GM23338 (cell line): ENCODE measurements at regions not wholly inside any gene's neighbourhood (a gene's known extent, or its start where the extent isn't known, plus 50 kb on each side); places are given as distances from the start of the nearest gene placed in this dataset.

Experiments used
- ATAC-seq: fragments of 200-7000 bp; cut with Tn5 transposase; 3 replicates; pipeline ENCODE4 v1.9.1; 2020
- DNase-seq: peaks from one replicate; pipeline ENCODE4 v3.0.0-alpha.2; 2015; ENCODE audit warnings: low spot score
- H2AFZ ChIP-seq: fragments of 200-600 bp; sonication (generic); 2 replicates; pipeline ENCODE4 v1.8.0; 2016; ENCODE audit warnings: antibody characterized with exemption, mild to moderate bottlenecking, moderate library complexity
- H3F3A ChIP-seq: fragments of 200-600 bp; sonication (generic); replicated peaks from 2 replicates; pipeline ENCODE4 v1.8.0; 2017; ENCODE audit warnings: antibody characterized with exemption, mixed run types, low read depth
- H3K27ac ChIP-seq: fragments of 200-600 bp; sonication (generic); 2 replicates; pipeline ENCODE4 v1.6.1; 2016; ENCODE audit warnings: low read depth
- H3K27me3 ChIP-seq: fragments of 200-600 bp; sonication (generic); 2 replicates; pipeline ENCODE4 v1.8.0; 2016; ENCODE audit warnings: mild to moderate bottlenecking, mixed run types, moderate library complexity; ENCODE audit not compliant: insufficient read depth
- H3K36me3 ChIP-seq: fragments of 200-600 bp; sonication (generic); 2 replicates; pipeline ENCODE4 v1.8.0; 2016; ENCODE audit warnings: mild to moderate bottlenecking; ENCODE audit not compliant: insufficient read depth
- H3K4me1 ChIP-seq: fragments of 200-600 bp; sonication (generic); 2 replicates; pipeline ENCODE4 v1.8.0; 2016; ENCODE audit warnings: mild to moderate bottlenecking, moderate library complexity; ENCODE audit not compliant: insufficient read depth
- H3K4me2 ChIP-seq: fragments of 200-600 bp; sonication (generic); 2 replicates; pipeline ENCODE4 v1.7.1; 2017; ENCODE audit warnings: mixed run types
- H3K4me3 ChIP-seq: fragments of 200-600 bp; sonication (generic); 2 replicates; pipeline ENCODE4 v1.6.1; 2016; ENCODE audit warnings: mixed run types
- H3K79me2 ChIP-seq: fragments of 200-600 bp; sonication (generic); replicated peaks from 2 replicates; pipeline ENCODE4 v1.8.0; 2017; ENCODE audit warnings: mild to moderate bottlenecking; ENCODE audit not compliant: insufficient read depth
- H3K9me2 ChIP-seq: fragments of 200-600 bp; sonication (generic); 2 replicates; pipeline ENCODE4 v1.8.0; 2017; ENCODE audit not compliant: insufficient read depth
- H4K20me1 ChIP-seq: fragments of 200-600 bp; sonication (generic); replicated peaks from 2 replicates; pipeline ENCODE4 v1.8.0; 2017; ENCODE audit warnings: mild to moderate bottlenecking; ENCODE audit not compliant: insufficient read depth
- H3K27ac Mint-ChIP-seq: 2 replicates; pipeline ENCODE4 v1.8.0; 2020; ENCODE audit warnings: inconsistent platforms, mild to moderate bottlenecking, moderate library complexity, mixed read lengths
- H3K27me3 Mint-ChIP-seq: 3 replicates; pipeline ENCODE4 v1.8.0; 2022; ENCODE audit warnings: low read depth, mild to moderate bottlenecking, moderate library complexity, mixed read lengths, inconsistent platforms; ENCODE audit not compliant: insufficient read depth, poor library complexity
- H3K36me3 Mint-ChIP-seq: 3 replicates; pipeline ENCODE4 v1.8.0; 2021; ENCODE audit warnings: low read depth, mild to moderate bottlenecking, inconsistent platforms, moderate library complexity, mixed read lengths
- H3K4me1 Mint-ChIP-seq: 3 replicates; pipeline ENCODE4 v1.8.0; 2020; ENCODE audit warnings: mild to moderate bottlenecking, inconsistent platforms, mixed read lengths
- H3K4me3 Mint-ChIP-seq: 3 replicates; pipeline ENCODE4 v1.8.0; 2021; ENCODE audit warnings: moderate library complexity, mild to moderate bottlenecking, inconsistent platforms, mixed read lengths
- H3K9me3 Mint-ChIP-seq: 3 replicates; pipeline ENCODE4 v1.8.0; 2020; ENCODE audit warnings: moderate library complexity, mild to moderate bottlenecking, inconsistent platforms, mixed read lengths
- CREB1 ChIP-seq: fragments of 250-450 bp; sonication (Bioruptor Pico); IDR thresholded peaks from 2 replicates; pipeline ENCODE4 v1.5.0; 2020; ENCODE audit warnings: low read depth, mild to moderate bottlenecking, moderate library complexity
- EZH2 ChIP-seq: fragments of 200-600 bp; sonication (generic); IDR thresholded peaks from one replicate; pipeline ENCODE4 v1.8.0; 2017; ENCODE audit warnings: antibody characterized with exemption, mild to moderate bottlenecking, low read depth; ENCODE audit not compliant: unreplicated experiment
- EZH2phosphoT487 ChIP-seq: fragments of 200-600 bp; sonication (generic); IDR thresholded peaks from one replicate; pipeline ENCODE4 v1.8.1; 2018; ENCODE audit warnings: antibody characterized with exemption; ENCODE audit not compliant: unreplicated experiment
- JUNB ChIP-seq: IDR thresholded peaks from one replicate; pipeline ENCODE4 v1.6.1; 2016; ENCODE audit warnings: antibody characterized with exemption; ENCODE audit not compliant: unreplicated experiment
- NANOG ChIP-seq: IDR thresholded peaks from 2 replicates; pipeline ENCODE4 v1.6.1; 2016; ENCODE audit warnings: antibody characterized with exemption, borderline replicate concordance
- POLR2AphosphoS5 ChIP-seq: IDR thresholded peaks from 2 replicates; pipeline ENCODE4 v1.6.1; 2016; ENCODE audit warnings: antibody characterized with exemption, low read depth
- STAT1 ChIP-seq: IDR thresholded peaks from one replicate; pipeline ENCODE4 v1.6.1; 2016; ENCODE audit warnings: antibody characterized with exemption; ENCODE audit not compliant: unreplicated experiment
- ZNF114 ChIP-seq: fragments of 250-450 bp; sonication (Bioruptor Pico); IDR thresholded peaks from 2 replicates; pipeline ENCODE4 v1.5.0; 2020; ENCODE audit warnings: mild to moderate bottlenecking, moderate library complexity
- ZNF331 ChIP-seq: fragments of 250-450 bp; sonication (Bioruptor Pico); IDR thresholded peaks from 2 replicates; pipeline ENCODE4 v1.5.0; 2020; ENCODE audit warnings: low read depth, mild to moderate bottlenecking, moderate library complexity
- TF ChIP-seq, protein P1 (sequence below): fragments of 250-450 bp; sonication (Bioruptor Pico); IDR thresholded peaks from 2 replicates; pipeline ENCODE4 v1.5.0; 2020; ENCODE audit warnings: mild to moderate bottlenecking, moderate library complexity
- TF ChIP-seq, protein P2 (sequence below): IDR thresholded peaks from 2 replicates; pipeline ENCODE4 v1.6.1; 2016; ENCODE audit warnings: antibody characterized with exemption
- TF ChIP-seq, protein P3 (sequence below): IDR thresholded peaks from one replicate; pipeline ENCODE4 v1.6.1; 2018; ENCODE audit warnings: antibody characterized with exemption; ENCODE audit not compliant: unreplicated experiment
- TF ChIP-seq, protein P4 (sequence below), 2 experiments: fragments of 200-600 bp in 1 of 2; sonication (generic) in 1 of 2; conservative IDR thresholded peaks; 2 replicates each; pipeline versions ENCODE4 v1.5.1 to v1.6.1; 2016 to 2017; ENCODE audit warnings: antibody characterized with exemption in 2 of 2, low read depth in 2 of 2, mild to moderate bottlenecking in 2 of 2, moderate library complexity in 1 of 2

DNA sequence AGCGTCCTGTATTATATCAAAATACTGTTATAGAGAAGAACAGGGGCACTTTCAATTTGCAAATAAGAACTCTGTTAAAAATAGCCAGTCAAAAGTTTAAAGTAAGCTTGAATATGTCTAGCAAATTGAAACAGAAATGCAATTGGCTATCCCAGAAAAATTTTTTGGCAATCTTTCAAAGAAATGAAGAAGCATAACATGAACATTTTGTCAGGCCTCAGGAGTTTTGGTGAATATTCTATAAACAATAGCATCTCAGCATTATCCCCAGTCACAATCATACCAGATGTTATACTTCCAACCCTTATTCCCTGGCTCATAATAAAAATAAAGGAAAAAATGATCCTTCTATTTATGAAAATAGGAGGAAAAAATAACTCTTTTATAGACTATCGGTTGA is 252.4 kb downstream of the GRB14 start (continued):
- TF ChIP-seq NANOG (no peak), EZH2phosphoT487 (no peak), JUNB (no peak)

DNA sequence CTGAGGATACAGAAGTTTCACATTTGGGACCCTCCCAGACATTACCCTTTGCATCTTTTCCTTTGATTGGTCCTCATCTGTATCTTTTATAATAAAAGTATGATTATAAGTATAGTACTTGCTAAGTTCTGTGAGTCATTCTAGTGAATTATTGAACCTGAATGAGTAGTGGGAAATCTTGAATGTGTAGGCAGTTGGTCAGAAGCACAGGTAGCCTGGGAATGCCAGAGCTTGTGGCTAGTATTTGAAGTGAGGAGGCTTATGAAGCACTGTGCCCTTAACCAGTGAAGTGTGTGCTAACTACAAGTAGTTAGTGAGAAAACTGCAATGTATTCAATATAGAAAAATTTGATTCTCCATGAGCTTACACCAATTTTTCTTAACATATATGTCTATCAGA is 257.6 kb downstream of the GRB14 start:
- no peaks in the 10 kb centered on the region for H3F3A ChIP-seq
- no peak overlapping the region for H3K4me3 Mint-ChIP-seq
- H3K9me2 ChIP-seq, result no peaks in the 10 kb centered on the region; the same call in 1 of the 2 replicates
- DNase-seq (no peak), ATAC-seq (no peak)
- no peaks in the 10 kb centered on the region for H3K36me3 Mint-ChIP-seq
- no peak overlapping the region for H3K27ac Mint-ChIP-seq
- TF ChIP-seq EZH2 (no peak), NANOG (no peak), STAT1 (no peak), EZH2phosphoT487 (no peak), ZNF331 (CRISPR knock-in tag) (no peak), CREB1 (no peak), ZNF114 (CRISPR knock-in tag) (no peak), JUNB (no peak), POLR2AphosphoS5 (no peak)
- TF ChIP-seq, protein P1, sequence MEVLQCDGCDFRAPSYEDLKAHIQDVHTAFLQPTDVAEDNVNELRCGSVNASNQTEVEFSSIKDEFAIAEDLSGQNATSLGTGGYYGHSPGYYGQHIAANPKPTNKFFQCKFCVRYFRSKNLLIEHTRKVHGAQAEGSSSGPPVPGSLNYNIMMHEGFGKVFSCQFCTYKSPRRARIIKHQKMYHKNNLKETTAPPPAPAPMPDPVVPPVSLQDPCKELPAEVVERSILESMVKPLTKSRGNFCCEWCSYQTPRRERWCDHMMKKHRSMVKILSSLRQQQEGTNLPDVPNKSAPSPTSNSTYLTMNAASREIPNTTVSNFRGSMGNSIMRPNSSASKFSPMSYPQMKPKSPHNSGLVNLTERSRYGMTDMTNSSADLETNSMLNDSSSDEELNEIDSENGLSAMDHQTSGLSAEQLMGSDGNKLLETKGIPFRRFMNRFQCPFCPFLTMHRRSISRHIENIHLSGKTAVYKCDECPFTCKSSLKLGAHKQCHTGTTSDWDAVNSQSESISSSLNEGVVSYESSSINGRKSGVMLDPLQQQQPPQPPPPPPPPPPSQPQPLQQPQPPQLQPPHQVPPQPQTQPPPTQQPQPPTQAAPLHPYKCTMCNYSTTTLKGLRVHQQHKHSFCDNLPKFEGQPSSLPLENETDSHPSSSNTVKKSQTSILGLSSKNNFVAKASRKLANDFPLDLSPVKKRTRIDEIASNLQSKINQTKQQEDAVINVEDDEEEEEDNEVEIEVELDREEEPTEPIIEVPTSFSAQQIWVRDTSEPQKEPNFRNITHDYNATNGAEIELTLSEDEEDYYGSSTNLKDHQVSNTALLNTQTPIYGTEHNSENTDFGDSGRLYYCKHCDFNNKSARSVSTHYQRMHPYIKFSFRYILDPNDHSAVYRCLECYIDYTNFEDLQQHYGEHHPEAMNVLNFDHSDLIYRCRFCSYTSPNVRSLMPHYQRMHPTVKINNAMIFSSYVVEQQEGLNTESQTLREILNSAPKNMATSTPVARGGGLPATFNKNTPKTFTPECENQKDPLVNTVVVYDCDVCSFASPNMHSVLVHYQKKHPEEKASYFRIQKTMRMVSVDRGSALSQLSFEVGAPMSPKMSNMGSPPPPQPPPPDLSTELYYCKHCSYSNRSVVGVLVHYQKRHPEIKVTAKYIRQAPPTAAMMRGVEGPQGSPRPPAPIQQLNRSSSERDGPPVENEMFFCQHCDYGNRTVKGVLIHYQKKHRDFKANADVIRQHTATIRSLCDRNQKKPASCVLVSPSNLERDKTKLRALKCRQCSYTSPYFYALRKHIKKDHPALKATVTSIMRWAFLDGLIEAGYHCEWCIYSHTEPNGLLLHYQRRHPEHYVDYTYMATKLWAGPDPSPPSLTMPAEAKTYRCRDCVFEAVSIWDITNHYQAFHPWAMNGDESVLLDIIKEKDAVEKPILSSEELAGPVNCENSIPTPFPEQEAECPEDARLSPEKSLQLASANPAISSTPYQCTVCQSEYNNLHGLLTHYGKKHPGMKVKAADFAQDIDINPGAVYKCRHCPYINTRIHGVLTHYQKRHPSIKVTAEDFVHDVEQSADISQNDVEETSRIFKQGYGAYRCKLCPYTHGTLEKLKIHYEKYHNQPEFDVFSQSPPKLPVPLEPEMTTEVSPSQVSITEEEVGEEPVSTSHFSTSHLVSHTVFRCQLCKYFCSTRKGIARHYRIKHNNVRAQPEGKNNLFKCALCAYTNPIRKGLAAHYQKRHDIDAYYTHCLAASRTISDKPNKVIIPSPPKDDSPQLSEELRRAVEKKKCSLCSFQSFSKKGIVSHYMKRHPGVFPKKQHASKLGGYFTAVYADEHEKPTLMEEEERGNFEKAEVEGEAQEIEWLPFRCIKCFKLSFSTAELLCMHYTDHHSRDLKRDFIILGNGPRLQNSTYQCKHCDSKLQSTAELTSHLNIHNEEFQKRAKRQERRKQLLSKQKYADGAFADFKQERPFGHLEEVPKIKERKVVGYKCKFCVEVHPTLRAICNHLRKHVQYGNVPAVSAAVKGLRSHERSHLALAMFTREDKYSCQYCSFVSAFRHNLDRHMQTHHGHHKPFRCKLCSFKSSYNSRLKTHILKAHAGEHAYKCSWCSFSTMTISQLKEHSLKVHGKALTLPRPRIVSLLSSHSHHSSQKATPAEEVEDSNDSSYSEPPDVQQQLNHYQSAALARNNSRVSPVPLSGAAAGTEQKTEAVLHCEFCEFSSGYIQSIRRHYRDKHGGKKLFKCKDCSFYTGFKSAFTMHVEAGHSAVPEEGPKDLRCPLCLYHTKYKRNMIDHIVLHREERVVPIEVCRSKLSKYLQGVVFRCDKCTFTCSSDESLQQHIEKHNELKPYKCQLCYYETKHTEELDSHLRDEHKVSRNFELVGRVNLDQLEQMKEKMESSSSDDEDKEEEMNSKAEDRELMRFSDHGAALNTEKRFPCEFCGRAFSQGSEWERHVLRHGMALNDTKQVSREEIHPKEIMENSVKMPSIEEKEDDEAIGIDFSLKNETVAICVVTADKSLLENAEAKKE, result no peak
- TF ChIP-seq, protein P2, sequence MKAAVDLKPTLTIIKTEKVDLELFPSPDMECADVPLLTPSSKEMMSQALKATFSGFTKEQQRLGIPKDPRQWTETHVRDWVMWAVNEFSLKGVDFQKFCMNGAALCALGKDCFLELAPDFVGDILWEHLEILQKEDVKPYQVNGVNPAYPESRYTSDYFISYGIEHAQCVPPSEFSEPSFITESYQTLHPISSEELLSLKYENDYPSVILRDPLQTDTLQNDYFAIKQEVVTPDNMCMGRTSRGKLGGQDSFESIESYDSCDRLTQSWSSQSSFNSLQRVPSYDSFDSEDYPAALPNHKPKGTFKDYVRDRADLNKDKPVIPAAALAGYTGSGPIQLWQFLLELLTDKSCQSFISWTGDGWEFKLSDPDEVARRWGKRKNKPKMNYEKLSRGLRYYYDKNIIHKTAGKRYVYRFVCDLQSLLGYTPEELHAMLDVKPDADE, result no peak
- TF ChIP-seq, protein P3, sequence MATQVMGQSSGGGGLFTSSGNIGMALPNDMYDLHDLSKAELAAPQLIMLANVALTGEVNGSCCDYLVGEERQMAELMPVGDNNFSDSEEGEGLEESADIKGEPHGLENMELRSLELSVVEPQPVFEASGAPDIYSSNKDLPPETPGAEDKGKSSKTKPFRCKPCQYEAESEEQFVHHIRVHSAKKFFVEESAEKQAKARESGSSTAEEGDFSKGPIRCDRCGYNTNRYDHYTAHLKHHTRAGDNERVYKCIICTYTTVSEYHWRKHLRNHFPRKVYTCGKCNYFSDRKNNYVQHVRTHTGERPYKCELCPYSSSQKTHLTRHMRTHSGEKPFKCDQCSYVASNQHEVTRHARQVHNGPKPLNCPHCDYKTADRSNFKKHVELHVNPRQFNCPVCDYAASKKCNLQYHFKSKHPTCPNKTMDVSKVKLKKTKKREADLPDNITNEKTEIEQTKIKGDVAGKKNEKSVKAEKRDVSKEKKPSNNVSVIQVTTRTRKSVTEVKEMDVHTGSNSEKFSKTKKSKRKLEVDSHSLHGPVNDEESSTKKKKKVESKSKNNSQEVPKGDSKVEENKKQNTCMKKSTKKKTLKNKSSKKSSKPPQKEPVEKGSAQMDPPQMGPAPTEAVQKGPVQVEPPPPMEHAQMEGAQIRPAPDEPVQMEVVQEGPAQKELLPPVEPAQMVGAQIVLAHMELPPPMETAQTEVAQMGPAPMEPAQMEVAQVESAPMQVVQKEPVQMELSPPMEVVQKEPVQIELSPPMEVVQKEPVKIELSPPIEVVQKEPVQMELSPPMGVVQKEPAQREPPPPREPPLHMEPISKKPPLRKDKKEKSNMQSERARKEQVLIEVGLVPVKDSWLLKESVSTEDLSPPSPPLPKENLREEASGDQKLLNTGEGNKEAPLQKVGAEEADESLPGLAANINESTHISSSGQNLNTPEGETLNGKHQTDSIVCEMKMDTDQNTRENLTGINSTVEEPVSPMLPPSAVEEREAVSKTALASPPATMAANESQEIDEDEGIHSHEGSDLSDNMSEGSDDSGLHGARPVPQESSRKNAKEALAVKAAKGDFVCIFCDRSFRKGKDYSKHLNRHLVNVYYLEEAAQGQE, result no peak
- TF ChIP-seq, protein P4, sequence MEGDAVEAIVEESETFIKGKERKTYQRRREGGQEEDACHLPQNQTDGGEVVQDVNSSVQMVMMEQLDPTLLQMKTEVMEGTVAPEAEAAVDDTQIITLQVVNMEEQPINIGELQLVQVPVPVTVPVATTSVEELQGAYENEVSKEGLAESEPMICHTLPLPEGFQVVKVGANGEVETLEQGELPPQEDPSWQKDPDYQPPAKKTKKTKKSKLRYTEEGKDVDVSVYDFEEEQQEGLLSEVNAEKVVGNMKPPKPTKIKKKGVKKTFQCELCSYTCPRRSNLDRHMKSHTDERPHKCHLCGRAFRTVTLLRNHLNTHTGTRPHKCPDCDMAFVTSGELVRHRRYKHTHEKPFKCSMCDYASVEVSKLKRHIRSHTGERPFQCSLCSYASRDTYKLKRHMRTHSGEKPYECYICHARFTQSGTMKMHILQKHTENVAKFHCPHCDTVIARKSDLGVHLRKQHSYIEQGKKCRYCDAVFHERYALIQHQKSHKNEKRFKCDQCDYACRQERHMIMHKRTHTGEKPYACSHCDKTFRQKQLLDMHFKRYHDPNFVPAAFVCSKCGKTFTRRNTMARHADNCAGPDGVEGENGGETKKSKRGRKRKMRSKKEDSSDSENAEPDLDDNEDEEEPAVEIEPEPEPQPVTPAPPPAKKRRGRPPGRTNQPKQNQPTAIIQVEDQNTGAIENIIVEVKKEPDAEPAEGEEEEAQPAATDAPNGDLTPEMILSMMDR (conservative IDR thresholded peaks at IDR 0.05; ENCODE audit: low read depth in 2 of 2), result no peak
- H3K4me1 Mint-ChIP-seq, result no peaks in the 10 kb centered on the region
- no peaks in the 10 kb centered on the region for H3K9me3 Mint-ChIP-seq
- H4K20me1 ChIP-seq, result no peaks in the 10 kb centered on the region
- no peak overlapping the region for H3K27ac ChIP-seq
- no peaks in the 10 kb centered on the region for H3K36me3 ChIP-seq
- H3K4me3 ChIP-seq, result no peak overlapping the region
- no peaks in the 10 kb centered on the region for H3K4me1 ChIP-seq
- no peak overlapping the region for H2AFZ ChIP-seq
- H3K4me2 ChIP-seq, result no peak overlapping the region
- H3K27me3 Mint-ChIP-seq, result peaks cover 2% of the 10 kb centered on the region
- no peaks in the 10 kb centered on the region for H3K79me2 ChIP-seq
- no peaks in the 10 kb centered on the region for H3K27me3 ChIP-seq
